ENCODE measurements at regions not wholly inside any gene's neighbourhood (a gene's known extent, or its start where the extent isn't known, plus 50 kb on each side); places are given as distances from the start of the nearest gene placed in this dataset.

GRCh38 chr20:60262967-60263603 is 304.9 kb downstream of the CDH26 start:
- TF ChIP-seq ZNF768 (tag by site-specific recombination; IDR thresholded peaks at IDR 0.05) (no peak), ZNF513 (tag by site-specific recombination; IDR thresholded peaks at IDR 0.05) (no peak), ZNF324 (tag by site-specific recombination; IDR thresholded peaks at IDR 0.05) (no peak), ZEB2 (tag by site-specific recombination; IDR thresholded peaks at IDR 0.05) (peak; percentile 92), ZNF202 (tag by site-specific recombination; IDR thresholded peaks at IDR 0.05; ENCODE audit: borderline replicate concordance) (no peak), ZNF121 (tag by site-specific recombination; IDR thresholded peaks at IDR 0.05) (no peak), CTCF (tag by site-specific recombination; IDR thresholded peaks at IDR 0.05) (peak; percentile 37)

Measured in HEK293 (cell line).